Hindlimb muscle (tissue), 1 donor: ENCODE measurements at regions not wholly inside any gene's neighbourhood (a gene's known extent, or its start where the extent isn't known, plus 50 kb on each side); places are given as distances from the start of the nearest gene placed in this dataset.
"Not testable (repeated sequence)": the region's sequence is repeated elsewhere in the genome, so short reads cannot be mapped to it uniquely, and the experiment has no call there.

Source experiments
- DNase-seq: peaks from one replicate; pipeline ENCODE4 v3.0.0-alpha.2; 2013

GRCh38 chrX:1140236-1140681 is 72.2 kb downstream of the CRLF2 start:
- DNase-seq, result no peak

- no peak for DNase-seq
These were observed 73.3 kb downstream of the CRLF2 start for GRCh38 chrX:1139185-1139500.

GRCh38 chrX:1138476-1139184 is 73.8 kb downstream of the CRLF2 start:
- no peak for DNase-seq

GRCh38 chrX:1137531-1137930 is 74.9 kb downstream of the CRLF2 start:
- DNase-seq, result no peak

- not testable (repeated sequence) for DNase-seq
These were observed 75.9 kb downstream of the CRLF2 start for GRCh38 chrX:1136582-1136981.

GRCh38 chrX:1134976-1135375 is 77.5 kb downstream of the CRLF2 start:
- no peak for DNase-seq

GRCh38 chrX:1134156-1134555 is 78.3 kb downstream of the CRLF2 start:
- no peak for DNase-seq

- DNase-seq, result no peak
These were observed 85.7 kb downstream of the CRLF2 start for GRCh38 chrX:1126738-1127137.

GRCh38 chrX:1124531-1124930 is 87.9 kb downstream of the CRLF2 start:
- no peak for DNase-seq

- not testable (repeated sequence) for DNase-seq
These were observed 89.6 kb downstream of the CRLF2 start for GRCh38 chrX:1122851-1123250.

- DNase-seq, result no peak
These were observed 93.2 kb downstream of the CRLF2 start for GRCh38 chrX:1119275-1119674.

- no peak for DNase-seq
These were observed 93.8 kb downstream of the CRLF2 start for GRCh38 chrX:1118572-1119199.

GRCh38 chrX:1115411-1115810 is 97.0 kb downstream of the CRLF2 start:
- not testable (repeated sequence) for DNase-seq

- no peak for DNase-seq
These were observed 100.1 kb downstream of the CRLF2 start for GRCh38 chrX:1112321-1112720.

GRCh38 chrX:1111601-1112300 is 100.7 kb downstream of the CRLF2 start:
- DNase-seq, result no peak

- DNase-seq, result no peak
These were observed 102.8 kb downstream of the CRLF2 start for GRCh38 chrX:1109580-1110119.

GRCh38 chrX:1108501-1109445 is 103.7 kb downstream of the CRLF2 start:
- DNase-seq, result no peak

- no peak for DNase-seq
These were observed 105.8 kb downstream of the CRLF2 start for GRCh38 chrX:1106478-1107210.

- no peak for DNase-seq
These were observed 106.6 kb downstream of the CRLF2 start for GRCh38 chrX:1105671-1106419.

- not testable (repeated sequence) for DNase-seq
These were observed 107.4 kb downstream of the CRLF2 start for GRCh38 chrX:1105031-1105430.

- no peak for DNase-seq
These were observed 109.1 kb downstream of the CRLF2 start for GRCh38 chrX:1103360-1103759.
